ENCODE measurements at regions not wholly inside any gene's neighbourhood (a gene's known extent, or its start where the extent isn't known, plus 50 kb on each side); places are given as distances from the start of the nearest gene placed in this dataset.
A peak's percentile ranks its signal among the peaks of the same experiment; 100 is the strongest.

DNA sequence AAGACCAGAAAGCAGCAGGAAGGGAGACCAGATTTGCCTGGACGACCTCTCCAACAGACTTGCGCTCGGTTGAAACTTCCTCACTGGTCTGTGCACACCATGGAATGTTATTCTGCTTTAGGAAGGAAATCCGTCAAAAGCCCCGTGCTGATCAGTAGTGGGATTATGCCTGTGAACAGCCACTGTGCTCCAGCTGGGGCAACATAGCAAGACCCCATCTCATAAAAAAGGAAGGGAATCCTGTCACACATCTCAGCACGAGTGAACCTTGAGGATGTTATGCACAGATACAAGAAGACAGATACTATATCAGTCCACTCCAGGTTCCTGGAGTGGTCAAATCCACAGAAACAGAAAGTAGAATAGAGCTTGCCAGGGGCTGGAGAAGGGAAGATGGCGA lies 86.9 kb upstream of the FOXC1 start:
- no peaks in the 10 kb centered on the region for H3K36me3 ChIP-seq (replicated peaks; ENCODE audit: insufficient read depth, low read depth)
- TF ChIP-seq EZH2phosphoT487 (IDR thresholded peaks at IDR 0.05; ENCODE audit: low read depth, severe bottlenecking, unreplicated experiment) = no peak
- H3K4me3 ChIP-seq = no peak overlapping the region
- no peak overlapping the region for H2AFZ ChIP-seq
- no peak overlapping the region for H3K4me2 ChIP-seq
- no peak overlapping the region for H3K27ac ChIP-seq
- no peaks in the 10 kb centered on the region for H3K9me3 ChIP-seq (ENCODE audit: low read depth)
- H4K20me1 ChIP-seq (ENCODE audit: insufficient read depth, poor library complexity, severe bottlenecking) = no peaks in the 10 kb centered on the region
- no peaks in the 10 kb centered on the region for H3K9me2 ChIP-seq (replicated peaks; ENCODE audit: insufficient read depth)
- DNase-seq (ENCODE audit: low spot score) = no peak
- peaks cover 15% of the 10 kb centered on the region for H3K4me1 ChIP-seq (ENCODE audit: insufficient read depth)
- H3K79me2 ChIP-seq = no peaks in the 10 kb centered on the region
- H3K27me3 ChIP-seq = peaks cover 24% of the 10 kb centered on the region
- WGBS (ENCODE audit: low lambda C conversion rate, missing lambda C conversion rate) = 76% methylated on average over 7 of the region's 7 CpGs

DNA sequence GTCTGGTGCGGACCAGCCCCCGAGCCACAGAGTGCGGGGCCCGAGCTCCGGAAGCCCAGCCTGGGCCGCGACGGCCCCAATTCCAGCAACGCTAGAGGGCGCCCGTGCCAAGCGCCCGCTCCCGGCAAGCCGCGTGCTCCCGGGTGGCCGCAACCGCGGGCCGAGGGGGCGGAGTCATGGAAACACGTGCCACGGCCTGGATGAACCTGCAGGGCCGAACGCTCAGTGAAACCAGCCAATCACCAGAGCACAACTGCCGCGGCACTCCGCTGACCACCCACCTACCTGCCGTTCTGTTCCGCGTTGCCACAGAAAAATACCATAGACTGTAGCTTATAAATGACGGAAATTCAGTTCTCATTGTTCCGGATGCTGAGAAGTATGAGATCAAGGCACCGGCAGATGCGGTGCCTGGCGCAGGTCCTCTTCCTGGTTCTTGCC lies 85.7 kb upstream of the FOXC1 start:
- H3K27ac ChIP-seq = no peak overlapping the region
- H3K36me3 ChIP-seq (replicated peaks; ENCODE audit: insufficient read depth, low read depth) = no peaks in the 10 kb centered on the region
- no peaks in the 10 kb centered on the region for H3K79me2 ChIP-seq
- peak overlapping the region; percentile 67 for H3K4me2 ChIP-seq
- peaks cover 24% of the 10 kb centered on the region for H3K27me3 ChIP-seq
- no peaks in the 10 kb centered on the region for H4K20me1 ChIP-seq (ENCODE audit: insufficient read depth, poor library complexity, severe bottlenecking)
- H3K9me3 ChIP-seq (ENCODE audit: low read depth) = no peaks in the 10 kb centered on the region
- WGBS (ENCODE audit: low lambda C conversion rate, missing lambda C conversion rate) = 37% methylated on average over 24 of the region's 37 CpGs
- no peak overlapping the region for H3K4me3 ChIP-seq
- H3K9me2 ChIP-seq (replicated peaks; ENCODE audit: insufficient read depth) = no peaks in the 10 kb centered on the region
- peak; percentile 77 for DNase-seq (ENCODE audit: low spot score)
- H2AFZ ChIP-seq = peak overlapping the region; percentile 14
- peaks cover 15% of the 10 kb centered on the region for H3K4me1 ChIP-seq (ENCODE audit: insufficient read depth)
- TF ChIP-seq EZH2phosphoT487 (IDR thresholded peaks at IDR 0.05; ENCODE audit: low read depth, severe bottlenecking, unreplicated experiment) = no peak
- no peak for TF ChIP-seq EZH2 (IDR thresholded peaks at IDR 0.05; ENCODE audit: borderline replicate concordance)
- peak; percentile 65 for TF ChIP-seq CTCF (IDR thresholded peaks at IDR 0.05; ENCODE audit: poor library complexity)

DNA sequence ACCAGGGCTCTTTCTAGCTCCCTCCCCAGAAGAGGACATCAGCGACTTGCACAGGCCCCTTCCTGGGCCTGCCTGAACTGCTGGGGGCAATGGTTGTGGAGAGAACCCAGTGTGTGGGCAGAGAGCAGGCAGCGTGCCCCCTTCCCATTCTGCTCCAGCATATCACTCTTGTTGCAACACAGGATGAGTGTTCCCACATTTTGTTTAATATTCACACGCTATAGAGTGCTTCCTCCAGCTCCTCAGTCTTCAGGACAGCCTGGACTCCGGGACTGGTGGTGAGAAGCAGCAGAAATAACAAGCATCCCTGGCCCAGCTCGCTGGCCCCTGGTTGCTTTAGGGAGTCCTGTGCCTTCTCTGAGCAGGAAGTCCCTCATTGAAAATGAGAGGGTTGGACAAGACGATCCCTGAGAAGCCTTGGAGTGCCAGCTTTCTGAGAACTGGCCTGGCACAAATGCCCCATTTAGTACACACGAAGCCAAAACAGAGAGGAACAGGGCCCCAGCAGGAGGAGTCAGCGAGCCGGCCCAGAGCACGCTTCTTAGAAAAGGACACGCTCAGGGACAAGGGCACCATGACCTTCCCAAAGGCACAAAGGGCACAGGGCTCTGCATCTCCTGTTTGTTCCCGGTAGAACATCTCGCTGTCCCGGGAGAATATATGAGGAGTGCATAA lies 84.2 kb upstream of the FOXC1 start:
- H3K9me3 ChIP-seq (ENCODE audit: low read depth) = no peaks in the 10 kb centered on the region
- DNase-seq (ENCODE audit: low spot score) = no peak
- peaks cover 15% of the 10 kb centered on the region for H3K4me1 ChIP-seq (ENCODE audit: insufficient read depth)
- H3K27me3 ChIP-seq = peaks cover 24% of the 10 kb centered on the region
- no peaks in the 10 kb centered on the region for H4K20me1 ChIP-seq (ENCODE audit: insufficient read depth, poor library complexity, severe bottlenecking)
- H3K9me2 ChIP-seq (replicated peaks; ENCODE audit: insufficient read depth) = no peaks in the 10 kb centered on the region
- no peak overlapping the region for H2AFZ ChIP-seq
- WGBS (ENCODE audit: low lambda C conversion rate, missing lambda C conversion rate) = 86% methylated on average over 14 of the region's 14 CpGs
- peak overlapping the region; percentile 71 for H3K27ac ChIP-seq
- no peak overlapping the region for H3K4me3 ChIP-seq
- no peaks in the 10 kb centered on the region for H3K79me2 ChIP-seq
- TF ChIP-seq EZH2phosphoT487 (IDR thresholded peaks at IDR 0.05; ENCODE audit: low read depth, severe bottlenecking, unreplicated experiment) (no peak), CTCF (IDR thresholded peaks at IDR 0.05; ENCODE audit: poor library complexity) (no peak), EZH2 (IDR thresholded peaks at IDR 0.05; ENCODE audit: borderline replicate concordance) (no peak)
- no peaks in the 10 kb centered on the region for H3K36me3 ChIP-seq (replicated peaks; ENCODE audit: insufficient read depth, low read depth)
- no peak overlapping the region for H3K4me2 ChIP-seq

DNA sequence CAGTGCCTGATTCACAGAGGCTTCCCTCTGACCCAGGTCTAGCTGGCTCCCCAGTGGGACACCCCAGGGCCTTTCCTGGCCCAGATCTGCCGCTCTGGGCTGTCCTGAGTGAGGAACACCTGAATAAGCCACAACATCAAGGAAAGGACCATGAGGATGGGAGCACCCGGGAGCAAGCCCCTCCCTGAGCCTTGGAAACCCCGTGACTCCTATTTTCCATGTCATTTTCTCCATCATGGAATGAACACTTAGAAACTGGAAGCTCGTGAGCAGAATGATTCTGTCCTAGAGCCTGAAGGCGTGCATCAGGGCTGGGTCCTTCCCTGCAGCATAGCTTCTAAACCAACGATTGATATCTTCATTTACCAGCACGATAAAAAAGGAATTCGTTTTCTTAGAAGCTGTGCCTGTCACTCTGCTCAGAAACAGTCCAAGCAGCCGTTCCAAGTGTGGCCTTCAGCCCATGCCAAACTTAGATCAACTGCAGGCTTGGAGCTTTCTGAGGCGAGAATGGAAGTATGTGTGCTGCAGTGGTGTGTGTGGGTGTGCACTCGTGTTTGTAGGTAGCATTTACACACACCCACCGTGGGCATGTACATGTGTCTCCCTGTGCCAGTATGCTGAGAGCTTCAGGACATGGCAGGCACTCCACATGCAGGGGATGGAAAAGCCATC lies 83.2 kb upstream of the FOXC1 start:
- Histone ChIP-seq H3K27ac (peak overlapping the region; percentile 71), H3K9me3 (ENCODE audit: low read depth) (no peaks in the 10 kb centered on the region), H3K79me2 (no peaks in the 10 kb centered on the region), H2AFZ (no peak overlapping the region), H3K27me3 (peaks cover 24% of the 10 kb centered on the region), H3K9me2 (replicated peaks; ENCODE audit: insufficient read depth) (no peaks in the 10 kb centered on the region), H3K4me3 (no peak overlapping the region), H4K20me1 (ENCODE audit: insufficient read depth, poor library complexity, severe bottlenecking) (no peaks in the 10 kb centered on the region), H3K4me2 (peak overlapping the region; percentile 50), H3K36me3 (replicated peaks; ENCODE audit: insufficient read depth, low read depth) (no peaks in the 10 kb centered on the region), H3K4me1 (ENCODE audit: insufficient read depth) (peaks cover 15% of the 10 kb centered on the region)
- WGBS (ENCODE audit: low lambda C conversion rate, missing lambda C conversion rate) = 53% methylated on average over 12 of the region's 12 CpGs
- DNase-seq (ENCODE audit: low spot score) = no peak
- TF ChIP-seq EZH2 (IDR thresholded peaks at IDR 0.05; ENCODE audit: borderline replicate concordance) (no peak), EZH2phosphoT487 (IDR thresholded peaks at IDR 0.05; ENCODE audit: low read depth, severe bottlenecking, unreplicated experiment) (no peak), CTCF (IDR thresholded peaks at IDR 0.05; ENCODE audit: poor library complexity) (no peak)
